Mesendoderm (in vitro differentiated cells): ENCODE measurements at regions not wholly inside any gene's neighbourhood (a gene's known extent, or its start where the extent isn't known, plus 50 kb on each side); places are given as distances from the start of the nearest gene placed in this dataset.

Source experiments
- DNase-seq: peaks from one replicate; pipeline ENCODE4 v3.0.0; 2013
- H2AK5ac ChIP-seq: 2 replicates; pipeline ENCODE4 v1.6.1; 2013; ENCODE audit warnings: low read length, inconsistent platforms
- H2BK120ac ChIP-seq: 2 replicates; pipeline ENCODE4 v1.6.1; 2013; ENCODE audit warnings: low read depth, mild to moderate bottlenecking, low read length, moderate library complexity, mixed read lengths
- H2BK15ac ChIP-seq: replicated peaks from 2 replicates; pipeline ENCODE4 v1.6.1; 2013; ENCODE audit warnings: low read depth, mild to moderate bottlenecking, moderate library complexity
- H2BK5ac ChIP-seq: 2 replicates; pipeline ENCODE4 v1.6.1; 2013; ENCODE audit warnings: low read length, inconsistent platforms
- H3K18ac ChIP-seq: 2 replicates; pipeline ENCODE4 v1.6.1; 2013; ENCODE audit warnings: mild to moderate bottlenecking, low read length, mixed read lengths
- H3K23ac ChIP-seq: one replicate; pipeline ENCODE4 v1.6.1; 2013; ENCODE audit warnings: low read length
- H3K27ac ChIP-seq: 2 replicates; pipeline ENCODE4 v1.5.1; 2013; ENCODE audit warnings: low read depth, mild to moderate bottlenecking, inconsistent platforms, low read length, moderate library complexity
- H3K27me3 ChIP-seq: 2 replicates; pipeline ENCODE4 v1.6.1; 2013; ENCODE audit warnings: low read length, control low read depth, mild to moderate bottlenecking, inconsistent platforms; ENCODE audit not compliant: insufficient read depth, poor library complexity
- H3K36me3 ChIP-seq: 2 replicates; pipeline ENCODE4 v1.6.1; 2013; ENCODE audit warnings: low read length, inconsistent platforms; ENCODE audit not compliant: control insufficient read depth, insufficient read depth
- H3K4ac ChIP-seq: one replicate; pipeline ENCODE4 v1.6.1; 2013; ENCODE audit warnings: low read depth, mild to moderate bottlenecking, low read length, moderate library complexity
- H3K4me1 ChIP-seq: 2 replicates; pipeline ENCODE4 v1.6.1; 2013; ENCODE audit warnings: low read depth, low read length, inconsistent platforms; ENCODE audit not compliant: control insufficient read depth
- H3K4me2 ChIP-seq: 2 replicates; pipeline ENCODE4 v1.6.1; 2013; ENCODE audit warnings: low read length
- H3K4me3 ChIP-seq: 2 replicates; pipeline ENCODE4 v1.5.1; 2013; ENCODE audit warnings: mild to moderate bottlenecking, low read length
- H3K56ac ChIP-seq: one replicate; pipeline ENCODE4 v1.6.1; 2013; ENCODE audit warnings: low read length
- H3K79me1 ChIP-seq: 2 replicates; pipeline ENCODE4 v1.6.1; 2013; ENCODE audit warnings: low read length, inconsistent platforms
- H3K79me2 ChIP-seq: 2 replicates; pipeline ENCODE4 v1.6.1; 2013; ENCODE audit warnings: mild to moderate bottlenecking, low read length; ENCODE audit not compliant: control insufficient read depth, insufficient read depth
- H3K9ac ChIP-seq: 2 replicates; pipeline ENCODE4 v1.6.1; 2013; ENCODE audit warnings: low read length, inconsistent platforms
- H4K5ac ChIP-seq: one replicate; pipeline ENCODE4 v1.6.1; 2013; ENCODE audit warnings: low read length
- H4K8ac ChIP-seq: one replicate; pipeline ENCODE4 v1.6.1; 2013; ENCODE audit warnings: low read depth, mild to moderate bottlenecking, control low read depth, low read length, moderate library complexity
- WGBS: extraction: QIAGEN DNeasy Blood & Tissue Kit; methylation state at CpG from one replicate; pipeline ENCODE4 v1.1.7; 2013; ENCODE audit warnings: low lambda C conversion rate, missing lambda C conversion rate; ENCODE audit not compliant: insufficient coverage; ENCODE audit errors: extremely low coverage; 5-methylcytosine and 5-hydroxymethylcytosine counted together

- no peaks in the 10 kb centered on the region for H3K36me3 ChIP-seq
- peaks cover 9% of the 10 kb centered on the region for H3K4me1 ChIP-seq
- no peak overlapping the region for H3K18ac ChIP-seq
- H3K23ac ChIP-seq, result no peak overlapping the region
- no peak overlapping the region for H2BK15ac ChIP-seq
- H3K56ac ChIP-seq, result no peak overlapping the region
- H3K4me2 ChIP-seq, result no peak overlapping the region
- H3K4me3 ChIP-seq, result no peak overlapping the region
- H3K9ac ChIP-seq, result no peak overlapping the region
- no peaks in the 10 kb centered on the region for H3K79me2 ChIP-seq
- no peak overlapping the region for H2BK5ac ChIP-seq
- no peak overlapping the region for H2BK120ac ChIP-seq
- H4K8ac ChIP-seq, result no peak overlapping the region
- H3K27ac ChIP-seq, result no peak overlapping the region
- no peak overlapping the region for H4K5ac ChIP-seq
- no peak overlapping the region for H3K4ac ChIP-seq
- WGBS, result no CpG with 5 or more reads among the region's 3 CpGs
- no peak overlapping the region for H2AK5ac ChIP-seq
- H3K79me1 ChIP-seq, result no peaks in the 10 kb centered on the region
- no peak for DNase-seq
- H3K27me3 ChIP-seq, result no peaks in the 10 kb centered on the region
These were observed 58.3 kb upstream of the LARP1 start for GRCh38 chr5:154696891-154697290.

- peaks cover 7% of the 10 kb centered on the region for H3K4me1 ChIP-seq
- no peak overlapping the region for H2BK15ac ChIP-seq
- H2AK5ac ChIP-seq, result no peak overlapping the region
- H3K79me1 ChIP-seq, result no peaks in the 10 kb centered on the region
- H3K27me3 ChIP-seq, result no peaks in the 10 kb centered on the region
- H3K79me2 ChIP-seq, result no peaks in the 10 kb centered on the region
- H3K4me3 ChIP-seq, result no peak overlapping the region
- no peak overlapping the region for H3K4me2 ChIP-seq
- H3K36me3 ChIP-seq, result no peaks in the 10 kb centered on the region
- H4K8ac ChIP-seq, result no peak overlapping the region
- no peak overlapping the region for H3K4ac ChIP-seq
- no peak overlapping the region for H2BK5ac ChIP-seq
- H3K27ac ChIP-seq, result no peak overlapping the region
- no peak overlapping the region for H4K5ac ChIP-seq
- H2BK120ac ChIP-seq, result no peak overlapping the region
- no peak for DNase-seq
- no peak overlapping the region for H3K9ac ChIP-seq
- H3K23ac ChIP-seq, result no peak overlapping the region
- no peak overlapping the region for H3K18ac ChIP-seq
- no CpG with 5 or more reads among the region's 3 CpGs for WGBS
- H3K56ac ChIP-seq, result no peak overlapping the region
These were observed 61.0 kb upstream of the LARP1 start for GRCh38 chr5:154694159-154694558.

GRCh38 chr5:154690488-154690887 is 64.7 kb upstream of the LARP1 start:
- Histone ChIP-seq H3K56ac (no peak overlapping the region), H3K4me2 (no peak overlapping the region), H3K79me1 (no peaks in the 10 kb centered on the region), H3K27ac (no peak overlapping the region), H3K4ac (no peak overlapping the region), H2BK120ac (no peak overlapping the region), H2AK5ac (no peak overlapping the region), H3K79me2 (no peaks in the 10 kb centered on the region), H3K23ac (no peak overlapping the region), H3K36me3 (no peaks in the 10 kb centered on the region), H4K8ac (no peak overlapping the region), H3K9ac (no peak overlapping the region), H3K18ac (no peak overlapping the region), H2BK15ac (no peak overlapping the region), H2BK5ac (no peak overlapping the region), H4K5ac (no peak overlapping the region), H3K4me1 (peaks cover 2% of the 10 kb centered on the region), H3K27me3 (no peaks in the 10 kb centered on the region), H3K4me3 (no peak overlapping the region)
- WGBS, result no CpG with 5 or more reads among the region's 28 CpGs
- DNase-seq, result no peak

- Histone ChIP-seq H3K9ac (no peak overlapping the region), H3K4me2 (no peak overlapping the region), H3K79me2 (no peaks in the 10 kb centered on the region), H3K27ac (no peak overlapping the region), H3K18ac (no peak overlapping the region), H2BK15ac (no peak overlapping the region), H3K79me1 (peaks cover 2% of the 10 kb centered on the region), H2AK5ac (no peak overlapping the region), H3K27me3 (no peaks in the 10 kb centered on the region), H4K5ac (no peak overlapping the region), H3K56ac (no peak overlapping the region), H3K4me3 (no peak overlapping the region), H2BK120ac (no peak overlapping the region), H3K4me1 (peaks cover 6% of the 10 kb centered on the region), H2BK5ac (no peak overlapping the region), H4K8ac (no peak overlapping the region), H3K36me3 (no peaks in the 10 kb centered on the region), H3K4ac (no peak overlapping the region), H3K23ac (no peak overlapping the region)
- no CpG with 5 or more reads among the region's 4 CpGs for WGBS
- DNase-seq, result peak; percentile 42
These were observed 68.7 kb upstream of the LARP1 start for GRCh38 chr5:154686490-154686889.

GRCh38 chr5:154683101-154683880 is 71.9 kb upstream of the LARP1 start:
- H3K4me1 ChIP-seq, result peaks cover 6% of the 10 kb centered on the region
- H3K23ac ChIP-seq, result peak overlapping the region; percentile 6
- no peak overlapping the region for H4K8ac ChIP-seq
- H3K4me2 ChIP-seq, result peak overlapping the region; percentile 29
- H3K27ac ChIP-seq, result peak overlapping the region; percentile 79
- WGBS, result no CpG with 5 or more reads among the region's 16 CpGs
- H3K36me3 ChIP-seq, result no peaks in the 10 kb centered on the region
- no peaks in the 10 kb centered on the region for H3K27me3 ChIP-seq
- peak overlapping the region; percentile 87 for H3K56ac ChIP-seq
- peak overlapping the region; percentile 96 for H3K18ac ChIP-seq
- peak overlapping the region; percentile 68 for H4K5ac ChIP-seq
- no peaks in the 10 kb centered on the region for H3K79me2 ChIP-seq
- peak overlapping the region; percentile 93 for H3K4ac ChIP-seq
- H3K4me3 ChIP-seq, result peak overlapping the region; percentile 40
- peaks cover 2% of the 10 kb centered on the region for H3K79me1 ChIP-seq
- H2BK120ac ChIP-seq, result peak overlapping the region; percentile 52
- H2AK5ac ChIP-seq, result peak overlapping the region; percentile 79
- no peak for DNase-seq
- peak overlapping the region; percentile 37 for H2BK5ac ChIP-seq
- H2BK15ac ChIP-seq, result peak overlapping the region; percentile 86
- H3K9ac ChIP-seq, result peak overlapping the region; percentile 77

DNA sequence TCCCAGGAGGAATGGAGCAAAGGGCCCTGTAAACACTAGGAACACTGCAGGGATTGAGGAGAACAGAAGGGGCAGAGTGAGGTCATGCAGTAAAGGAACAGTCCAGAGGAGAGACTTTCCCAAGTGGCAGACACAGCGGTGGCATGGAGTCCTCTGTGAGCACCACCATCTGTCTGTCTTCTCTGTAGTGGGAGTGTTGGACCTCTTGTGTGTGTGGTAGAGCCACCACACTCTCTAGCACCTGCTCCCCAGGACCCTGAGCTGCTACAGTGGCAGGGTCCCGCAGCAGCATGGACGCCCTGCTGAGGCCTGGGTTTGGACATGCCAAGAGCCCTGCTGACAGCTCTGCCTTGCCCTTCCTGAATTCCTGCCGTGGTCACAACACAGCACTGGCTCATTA is 75.7 kb upstream of the LARP1 start:
- no peaks in the 10 kb centered on the region for H3K79me2 ChIP-seq
- H4K5ac ChIP-seq, result no peak overlapping the region
- no peak overlapping the region for H4K8ac ChIP-seq
- H3K4me2 ChIP-seq, result no peak overlapping the region
- H2BK120ac ChIP-seq, result no peak overlapping the region
- peaks cover 2% of the 10 kb centered on the region for H3K79me1 ChIP-seq
- H3K27ac ChIP-seq, result no peak overlapping the region
- no peak overlapping the region for H2BK5ac ChIP-seq
- no peak overlapping the region for H3K4me3 ChIP-seq
- H3K56ac ChIP-seq, result no peak overlapping the region
- H3K27me3 ChIP-seq, result no peaks in the 10 kb centered on the region
- H3K4ac ChIP-seq, result no peak overlapping the region
- H2BK15ac ChIP-seq, result no peak overlapping the region
- no CpG with 5 or more reads among the region's 4 CpGs for WGBS
- H3K23ac ChIP-seq, result no peak overlapping the region
- no peak overlapping the region for H3K9ac ChIP-seq
- no peaks in the 10 kb centered on the region for H3K36me3 ChIP-seq
- H2AK5ac ChIP-seq, result no peak overlapping the region
- peaks cover 6% of the 10 kb centered on the region for H3K4me1 ChIP-seq
- no peak overlapping the region for H3K18ac ChIP-seq
- no peak for DNase-seq
